AG08396 (cell line): ENCODE measurements at regions not wholly inside any gene's neighbourhood (a gene's known extent, or its start where the extent isn't known, plus 50 kb on each side); places are given as distances from the start of the nearest gene placed in this dataset.

Experiments used
- DNase-seq: peaks from one replicate; pipeline ENCODE4 v3.0.0; 2012; ENCODE audit warnings: low spot score, mixed read lengths

GRCh38 chr15:66931768-66932633, 133.4 kb upstream of the SMAD3 start:
- peak; percentile 62 for DNase-seq

- DNase-seq: no peak
Measured at GRCh38 chr15:66932634-66933024, 132.8 kb upstream of the SMAD3 start.

GRCh38 chr15:66933932-66934867, 131.2 kb upstream of the SMAD3 start:
- DNase-seq: no peak

GRCh38 chr15:66934868-66935520, 130.4 kb upstream of the SMAD3 start:
- no peak for DNase-seq

GRCh38 chr15:66935688-66936087, 129.7 kb upstream of the SMAD3 start:
- no peak for DNase-seq

- DNase-seq: peak; percentile 58
Measured at GRCh38 chr15:66936109-66936860, 129.1 kb upstream of the SMAD3 start.

GRCh38 chr15:66936861-66937582, 128.4 kb upstream of the SMAD3 start:
- DNase-seq: no peak

GRCh38 chr15:66937588-66937987, 127.8 kb upstream of the SMAD3 start:
- no peak for DNase-seq

GRCh38 chr15:66938114-66938830, 127.1 kb upstream of the SMAD3 start:
- no peak for DNase-seq

GRCh38 chr15:66939016-66939415, 126.4 kb upstream of the SMAD3 start:
- DNase-seq: no peak

- DNase-seq: no peak
Measured at GRCh38 chr15:66939451-66940023, 125.9 kb upstream of the SMAD3 start.

GRCh38 chr15:66940368-66940767, 125.0 kb upstream of the SMAD3 start:
- DNase-seq: no peak

GRCh38 chr15:66941108-66941711, 124.2 kb upstream of the SMAD3 start:
- DNase-seq: no peak

- DNase-seq: no peak
Measured at GRCh38 chr15:66941791-66942190, 123.6 kb upstream of the SMAD3 start.

GRCh38 chr15:66942649-66943390, 122.6 kb upstream of the SMAD3 start:
- no peak for DNase-seq

- DNase-seq: no peak
Measured at GRCh38 chr15:66943456-66944095, 121.8 kb upstream of the SMAD3 start.

- no peak for DNase-seq
Measured at GRCh38 chr15:66944121-66944520, 121.3 kb upstream of the SMAD3 start.

- DNase-seq: no peak
Measured at GRCh38 chr15:66945286-66945685, 120.1 kb upstream of the SMAD3 start.
